Activated CD4-positive, alpha-beta T cell treated with anti-CD3 and anti-CD28 coated beads, Interleukin-2, amount 50 U/mL, for 1 hour (primary cell): ENCODE measurements at regions not wholly inside any gene's neighbourhood (a gene's known extent, or its start where the extent isn't known, plus 50 kb on each side); places are given as distances from the start of the nearest gene placed in this dataset.

ENCODE experiments used
- DNase-seq: peaks from one replicate; pipeline ENCODE4 v3.0.0-alpha.2; 2020

- DNase-seq = no peak
These were observed 51.0 kb upstream of the VEGFC start for GRCh38 chr4:176843710-176844109.

GRCh38 chr4:176844448-176844847 lies 51.7 kb upstream of the VEGFC start:
- DNase-seq = no peak

- DNase-seq = no peak
These were observed 52.9 kb upstream of the VEGFC start for GRCh38 chr4:176845636-176846035.

GRCh38 chr4:176849076-176849475 lies 56.4 kb upstream of the VEGFC start:
- no peak for DNase-seq

GRCh38 chr4:176850436-176850835 lies 57.7 kb upstream of the VEGFC start:
- DNase-seq = no peak

- DNase-seq = no peak
These were observed 63.7 kb upstream of the VEGFC start for GRCh38 chr4:176856421-176856820.

GRCh38 chr4:176858839-176859238 lies 66.1 kb upstream of the VEGFC start:
- no peak for DNase-seq

- no peak for DNase-seq
These were observed 71.5 kb upstream of the VEGFC start for GRCh38 chr4:176864238-176864637.

- DNase-seq = no peak
These were observed 76.0 kb upstream of the VEGFC start for GRCh38 chr4:176868676-176869075.

- no peak for DNase-seq
These were observed 79.7 kb upstream of the VEGFC start for GRCh38 chr4:176872461-176872860.

GRCh38 chr4:176874721-176875445 lies 82.2 kb upstream of the VEGFC start:
- DNase-seq = no peak

- no peak for DNase-seq
These were observed 82.8 kb upstream of the VEGFC start for GRCh38 chr4:176875446-176875930.

GRCh38 chr4:176879380-176880116 lies 86.8 kb upstream of the VEGFC start:
- no peak for DNase-seq

- DNase-seq = no peak
These were observed 89.5 kb upstream of the VEGFC start for GRCh38 chr4:176882206-176882605.

GRCh38 chr4:176883108-176883550 lies 90.4 kb upstream of the VEGFC start:
- no peak for DNase-seq

GRCh38 chr4:176883681-176884418 lies 91.1 kb upstream of the VEGFC start:
- no peak for DNase-seq

GRCh38 chr4:176885224-176885623 lies 92.5 kb upstream of the VEGFC start:
- no peak for DNase-seq

- DNase-seq = no peak
These were observed 93.4 kb upstream of the VEGFC start for GRCh38 chr4:176886135-176886534.

GRCh38 chr4:176889776-176890175 lies 97.1 kb upstream of the VEGFC start:
- DNase-seq = no peak

- DNase-seq = no peak
These were observed 101.8 kb upstream of the VEGFC start for GRCh38 chr4:176894498-176894897.

GRCh38 chr4:176896211-176896610 lies 103.5 kb upstream of the VEGFC start:
- no peak for DNase-seq

GRCh38 chr4:176897226-176897625 lies 104.5 kb upstream of the VEGFC start:
- DNase-seq = no peak

- DNase-seq = no peak
These were observed 106.1 kb upstream of the VEGFC start for GRCh38 chr4:176898791-176899190.
